Tibial artery (tissue), 4 donors: ENCODE measurements at regions not wholly inside any gene's neighbourhood (a gene's known extent, or its start where the extent isn't known, plus 50 kb on each side); places are given as distances from the start of the nearest gene placed in this dataset.

ENCODE experiments used
- DNase-seq, 2 donors: peaks; one replicate each; pipeline ENCODE4 v3.0.0-alpha.2; 2019
- H3K27ac ChIP-seq, 2 donors: fragments of 200-600 bp; sonication (generic) in 1 of 2; 1 replicate in 1 of 2; 2 replicates in 1 of 2; pipeline ENCODE4 v1.5.1; 2018 to 2019; ENCODE audit warnings: mild to moderate bottlenecking in 1 of 2
- H3K27me3 ChIP-seq, 2 donors: fragments of 200-600 bp; sonication (generic) in 1 of 2; one replicate each; pipeline versions ENCODE4 v1.5.1 to v1.6.0; 2016 to 2019
- H3K36me3 ChIP-seq, 3 donors: fragments of 200-600 bp; sonication (generic) in 2 of 3; one replicate each; pipeline ENCODE4 v1.5.1; 2016 to 2019; ENCODE audit warnings: mild to moderate bottlenecking in 2 of 3
- H3K4me1 ChIP-seq, 4 donors: fragments of 200-600 bp; sonication (generic) in 2 of 4; 1 replicate in 3 of 4; 2 replicates in 1 of 4; pipeline ENCODE4 v1.5.1; 2016 to 2019
- H3K4me3 ChIP-seq, 2 donors: fragments of 200-600 bp; sonication (generic) in 1 of 2; 1 replicate in 1 of 2; 2 replicates in 1 of 2; pipeline ENCODE4 v1.5.1; 2018 to 2019; ENCODE audit warnings: mild to moderate bottlenecking in 2 of 2
- H3K9me3 ChIP-seq, 3 donors: fragments of 200-600 bp; sonication (generic) in 1 of 3; one replicate each; pipeline ENCODE4 v1.5.1; 2016 to 2019
- intact Hi-C: fragments of 100-400 bp; cut with DNase I; formaldehyde crosslinking; loops from one replicate; pipeline ENCODE4 v1.15.0; 2023; ENCODE audit warnings: low total_unique reads
- TF ChIP-seq, protein P1 (sequence below), 2 experiments: fragments of 200-600 bp in 1 of 2; fragments of 450-650 bp in 1 of 2; IDR thresholded peaks; one replicate each; pipeline ENCODE4 v1.5.1; 2017 to 2019; ENCODE audit warnings: antibody characterized with exemption in 2 of 2, mild to moderate bottlenecking in 1 of 2, moderate library complexity in 1 of 2

DNA sequence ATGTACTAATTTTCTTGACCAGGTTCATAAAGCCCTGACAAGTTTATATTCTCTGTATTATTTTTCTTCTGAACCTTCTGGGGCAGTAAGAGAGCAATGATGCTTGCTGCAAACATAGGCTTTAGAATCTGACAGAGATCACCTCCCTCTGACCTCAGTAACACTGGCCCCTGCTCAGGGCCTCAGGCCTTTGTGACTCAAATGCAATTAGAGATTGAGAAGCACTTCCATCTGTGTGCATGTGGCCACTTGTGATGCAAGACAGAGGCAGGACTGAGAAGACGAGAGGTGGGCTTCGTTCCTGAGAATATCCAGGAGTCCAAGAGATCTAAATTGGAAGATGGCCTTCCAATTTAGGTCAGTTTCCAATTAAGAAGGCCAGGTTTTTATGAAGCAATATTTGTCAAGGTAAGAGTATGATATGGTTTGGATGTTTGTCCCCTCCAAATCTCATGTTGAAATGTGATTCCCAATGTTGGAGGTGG, 82.8 kb upstream of the VEGFC start:
- H3K27me3 ChIP-seq: no peaks in the 10 kb centered on the region
- DNase-seq: no peak
- no peaks in the 10 kb centered on the region for H3K36me3 ChIP-seq
- H3K27ac ChIP-seq: no peak overlapping the region
- intact Hi-C loops: no loop called here
- no peak overlapping the region for H3K4me3 ChIP-seq
- peaks cover 0 to 14% (median 0%) of the 10 kb centered on the region in 4 donors for H3K4me1 ChIP-seq
- TF ChIP-seq, protein P1, sequence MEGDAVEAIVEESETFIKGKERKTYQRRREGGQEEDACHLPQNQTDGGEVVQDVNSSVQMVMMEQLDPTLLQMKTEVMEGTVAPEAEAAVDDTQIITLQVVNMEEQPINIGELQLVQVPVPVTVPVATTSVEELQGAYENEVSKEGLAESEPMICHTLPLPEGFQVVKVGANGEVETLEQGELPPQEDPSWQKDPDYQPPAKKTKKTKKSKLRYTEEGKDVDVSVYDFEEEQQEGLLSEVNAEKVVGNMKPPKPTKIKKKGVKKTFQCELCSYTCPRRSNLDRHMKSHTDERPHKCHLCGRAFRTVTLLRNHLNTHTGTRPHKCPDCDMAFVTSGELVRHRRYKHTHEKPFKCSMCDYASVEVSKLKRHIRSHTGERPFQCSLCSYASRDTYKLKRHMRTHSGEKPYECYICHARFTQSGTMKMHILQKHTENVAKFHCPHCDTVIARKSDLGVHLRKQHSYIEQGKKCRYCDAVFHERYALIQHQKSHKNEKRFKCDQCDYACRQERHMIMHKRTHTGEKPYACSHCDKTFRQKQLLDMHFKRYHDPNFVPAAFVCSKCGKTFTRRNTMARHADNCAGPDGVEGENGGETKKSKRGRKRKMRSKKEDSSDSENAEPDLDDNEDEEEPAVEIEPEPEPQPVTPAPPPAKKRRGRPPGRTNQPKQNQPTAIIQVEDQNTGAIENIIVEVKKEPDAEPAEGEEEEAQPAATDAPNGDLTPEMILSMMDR (IDR thresholded peaks at IDR 0.05): no peak
- no peaks in the 10 kb centered on the region for H3K9me3 ChIP-seq

- intact Hi-C loops: no loop called here
- Histone ChIP-seq H3K27me3 (no peaks in the 10 kb centered on the region), H3K27ac (no peak overlapping the region), H3K36me3 (no peaks in the 10 kb centered on the region), H3K4me1 (peaks cover 0 to 14% (median 1%) of the 10 kb centered on the region in 4 donors), H3K9me3 (no peaks in the 10 kb centered on the region), H3K4me3 (no peak overlapping the region)
- TF ChIP-seq, protein P1 (IDR thresholded peaks at IDR 0.05): no peak
- DNase-seq: no peak
Observed at GRCh38 chr4:176879380-176880116, 86.8 kb upstream of the VEGFC start.

DNA sequence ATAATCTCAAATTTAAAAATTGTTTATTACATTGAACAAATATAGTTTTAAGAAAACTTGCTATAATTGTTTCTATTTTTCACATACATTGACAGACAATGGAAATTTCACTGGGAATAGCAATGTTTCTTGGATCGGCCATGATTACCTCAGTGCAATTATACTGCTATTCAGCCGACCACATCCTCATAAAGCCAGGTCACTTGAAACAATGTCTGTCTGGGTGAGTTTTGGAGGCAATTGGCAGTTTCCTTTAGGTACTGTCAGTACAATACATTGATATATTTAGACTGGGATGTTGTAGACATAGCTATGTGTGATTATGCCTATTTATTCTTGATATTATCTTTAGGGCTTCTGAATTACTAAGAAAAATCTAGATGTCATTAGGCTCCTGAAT, 89.5 kb upstream of the VEGFC start:
- no peak for DNase-seq
- no peak overlapping the region for H3K27ac ChIP-seq
- intact Hi-C loops: no loop called here

GRCh38 chr4:176883108-176883550, 90.4 kb upstream of the VEGFC start:
- no peak for DNase-seq
- TF ChIP-seq, protein P1 (IDR thresholded peaks at IDR 0.05): no peak
- intact Hi-C loops: no loop called here
- Histone ChIP-seq H3K27me3 (no peaks in the 10 kb centered on the region), H3K36me3 (no peaks in the 10 kb centered on the region), H3K27ac (no peak overlapping the region), H3K4me1 (peaks cover 0 to 6% (median 1%) of the 10 kb centered on the region in 4 donors), H3K9me3 (no peaks in the 10 kb centered on the region), H3K4me3 (no peak overlapping the region)

More for the DNA sequence above, 89.5 kb upstream of the VEGFC start:
- TF ChIP-seq, protein P1 (IDR thresholded peaks at IDR 0.05): no peak
- no peaks in the 10 kb centered on the region for H3K27me3 ChIP-seq
- H3K9me3 ChIP-seq: no peaks in the 10 kb centered on the region
- H3K4me3 ChIP-seq: no peak overlapping the region
- peaks cover 0 to 6% (median 1%) of the 10 kb centered on the region in 4 donors for H3K4me1 ChIP-seq
- no peaks in the 10 kb centered on the region for H3K36me3 ChIP-seq

DNA sequence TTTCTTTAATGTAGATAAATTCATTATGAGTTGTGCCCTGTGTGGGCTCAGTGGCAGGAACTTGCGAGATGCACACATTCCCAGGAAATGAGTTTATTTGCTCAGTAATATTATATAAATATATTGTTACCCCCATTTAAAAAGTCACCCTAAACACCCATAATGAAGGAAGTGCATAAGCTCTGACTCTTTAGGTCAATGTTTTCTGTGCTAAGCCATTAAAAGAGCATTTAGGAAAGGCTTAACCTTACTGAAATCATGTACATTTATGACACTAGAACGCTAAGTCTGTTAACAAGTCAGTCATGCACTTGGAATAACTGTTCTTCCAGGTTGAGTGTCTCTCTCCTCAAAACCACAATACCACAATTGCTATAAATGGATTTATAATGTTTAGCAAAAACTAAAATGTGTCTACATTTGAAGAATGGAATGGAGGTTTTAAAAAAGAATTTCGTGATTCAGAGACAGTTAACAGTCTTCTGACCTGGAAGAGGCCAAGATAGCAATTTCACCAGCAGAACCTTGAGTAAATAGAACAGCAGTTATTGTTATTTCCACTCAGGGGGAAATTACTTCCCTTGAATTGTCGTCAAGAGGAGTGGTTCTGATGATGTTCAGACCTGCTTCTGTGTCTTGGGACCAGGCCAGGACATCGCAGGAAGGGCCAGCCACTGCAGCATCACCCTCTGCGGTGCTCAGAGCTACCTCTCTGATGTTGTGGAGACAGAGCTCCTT, 91.1 kb upstream of the VEGFC start:
- intact Hi-C loops: no loop called here

More for the DNA sequence above, 91.1 kb upstream of the VEGFC start:
- no peak overlapping the region for H3K27ac ChIP-seq
- no peak overlapping the region for H3K4me3 ChIP-seq
- no peaks in the 10 kb centered on the region for H3K9me3 ChIP-seq
- H3K4me1 ChIP-seq: peaks cover 0 to 6% (median 1%) of the 10 kb centered on the region in 4 donors
- no peak for DNase-seq
- H3K27me3 ChIP-seq: no peaks in the 10 kb centered on the region
- TF ChIP-seq, protein P1 (IDR thresholded peaks at IDR 0.05): no peak
- no peaks in the 10 kb centered on the region for H3K36me3 ChIP-seq
